Astrocyte (in vitro differentiated cells and primary cell): ENCODE measurements at regions not wholly inside any gene's neighbourhood (a gene's known extent, or its start where the extent isn't known, plus 50 kb on each side); places are given as distances from the start of the nearest gene placed in this dataset.

ENCODE experiments used
- EZH2 ChIP-seq: IDR thresholded peaks from 2 replicates; pipeline ENCODE4 v1.6.1; 2012; ENCODE audit warnings: mild to moderate bottlenecking, low read length, inconsistent platforms; ENCODE audit not compliant: insufficient read depth
- TF ChIP-seq, protein P1 (sequence below): IDR thresholded peaks from 2 replicates; pipeline ENCODE4 v1.5.1; 2011; ENCODE audit warnings: low read depth, mild to moderate bottlenecking, inconsistent platforms, low read length, moderate library complexity; ENCODE audit not compliant: insufficient read depth

- TF ChIP-seq, protein P1, sequence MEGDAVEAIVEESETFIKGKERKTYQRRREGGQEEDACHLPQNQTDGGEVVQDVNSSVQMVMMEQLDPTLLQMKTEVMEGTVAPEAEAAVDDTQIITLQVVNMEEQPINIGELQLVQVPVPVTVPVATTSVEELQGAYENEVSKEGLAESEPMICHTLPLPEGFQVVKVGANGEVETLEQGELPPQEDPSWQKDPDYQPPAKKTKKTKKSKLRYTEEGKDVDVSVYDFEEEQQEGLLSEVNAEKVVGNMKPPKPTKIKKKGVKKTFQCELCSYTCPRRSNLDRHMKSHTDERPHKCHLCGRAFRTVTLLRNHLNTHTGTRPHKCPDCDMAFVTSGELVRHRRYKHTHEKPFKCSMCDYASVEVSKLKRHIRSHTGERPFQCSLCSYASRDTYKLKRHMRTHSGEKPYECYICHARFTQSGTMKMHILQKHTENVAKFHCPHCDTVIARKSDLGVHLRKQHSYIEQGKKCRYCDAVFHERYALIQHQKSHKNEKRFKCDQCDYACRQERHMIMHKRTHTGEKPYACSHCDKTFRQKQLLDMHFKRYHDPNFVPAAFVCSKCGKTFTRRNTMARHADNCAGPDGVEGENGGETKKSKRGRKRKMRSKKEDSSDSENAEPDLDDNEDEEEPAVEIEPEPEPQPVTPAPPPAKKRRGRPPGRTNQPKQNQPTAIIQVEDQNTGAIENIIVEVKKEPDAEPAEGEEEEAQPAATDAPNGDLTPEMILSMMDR = no peak
- TF ChIP-seq EZH2 = no peak
These were observed 133.4 kb upstream of the PAPPA start for GRCh38 chr9:116020146-116020545.
